GM23338 (cell line): ENCODE measurements at regions not wholly inside any gene's neighbourhood (a gene's known extent, or its start where the extent isn't known, plus 50 kb on each side); places are given as distances from the start of the nearest gene placed in this dataset.

ENCODE experiments used
- ATAC-seq: fragments of 200-7000 bp; cut with Tn5 transposase; 3 replicates; pipeline ENCODE4 v1.9.1; 2020
- DNase-seq: peaks from one replicate; pipeline ENCODE4 v3.0.0-alpha.2; 2015; ENCODE audit warnings: low spot score
- H2AFZ ChIP-seq: fragments of 200-600 bp; sonication (generic); 2 replicates; pipeline ENCODE4 v1.8.0; 2016; ENCODE audit warnings: antibody characterized with exemption, mild to moderate bottlenecking, moderate library complexity
- H3F3A ChIP-seq: fragments of 200-600 bp; sonication (generic); replicated peaks from 2 replicates; pipeline ENCODE4 v1.8.0; 2017; ENCODE audit warnings: antibody characterized with exemption, mixed run types, low read depth
- H3K27ac ChIP-seq: fragments of 200-600 bp; sonication (generic); 2 replicates; pipeline ENCODE4 v1.6.1; 2016; ENCODE audit warnings: low read depth
- H3K27me3 ChIP-seq: fragments of 200-600 bp; sonication (generic); 2 replicates; pipeline ENCODE4 v1.8.0; 2016; ENCODE audit warnings: mild to moderate bottlenecking, mixed run types, moderate library complexity; ENCODE audit not compliant: insufficient read depth
- H3K36me3 ChIP-seq: fragments of 200-600 bp; sonication (generic); 2 replicates; pipeline ENCODE4 v1.8.0; 2016; ENCODE audit warnings: mild to moderate bottlenecking; ENCODE audit not compliant: insufficient read depth
- H3K4me1 ChIP-seq: fragments of 200-600 bp; sonication (generic); 2 replicates; pipeline ENCODE4 v1.8.0; 2016; ENCODE audit warnings: mild to moderate bottlenecking, moderate library complexity; ENCODE audit not compliant: insufficient read depth
- H3K4me2 ChIP-seq: fragments of 200-600 bp; sonication (generic); 2 replicates; pipeline ENCODE4 v1.7.1; 2017; ENCODE audit warnings: mixed run types
- H3K4me3 ChIP-seq: fragments of 200-600 bp; sonication (generic); 2 replicates; pipeline ENCODE4 v1.6.1; 2016; ENCODE audit warnings: mixed run types
- H3K79me2 ChIP-seq: fragments of 200-600 bp; sonication (generic); replicated peaks from 2 replicates; pipeline ENCODE4 v1.8.0; 2017; ENCODE audit warnings: mild to moderate bottlenecking; ENCODE audit not compliant: insufficient read depth
- H3K9me2 ChIP-seq: fragments of 200-600 bp; sonication (generic); 2 replicates; pipeline ENCODE4 v1.8.0; 2017; ENCODE audit not compliant: insufficient read depth
- H4K20me1 ChIP-seq: fragments of 200-600 bp; sonication (generic); replicated peaks from 2 replicates; pipeline ENCODE4 v1.8.0; 2017; ENCODE audit warnings: mild to moderate bottlenecking; ENCODE audit not compliant: insufficient read depth
- H3K27ac Mint-ChIP-seq: 2 replicates; pipeline ENCODE4 v1.8.0; 2020; ENCODE audit warnings: inconsistent platforms, mild to moderate bottlenecking, moderate library complexity, mixed read lengths
- H3K27me3 Mint-ChIP-seq: 3 replicates; pipeline ENCODE4 v1.8.0; 2022; ENCODE audit warnings: low read depth, mild to moderate bottlenecking, moderate library complexity, mixed read lengths, inconsistent platforms; ENCODE audit not compliant: insufficient read depth, poor library complexity
- H3K36me3 Mint-ChIP-seq: 3 replicates; pipeline ENCODE4 v1.8.0; 2021; ENCODE audit warnings: low read depth, mild to moderate bottlenecking, inconsistent platforms, moderate library complexity, mixed read lengths
- H3K4me1 Mint-ChIP-seq: 3 replicates; pipeline ENCODE4 v1.8.0; 2020; ENCODE audit warnings: mild to moderate bottlenecking, inconsistent platforms, mixed read lengths
- H3K4me3 Mint-ChIP-seq: 3 replicates; pipeline ENCODE4 v1.8.0; 2021; ENCODE audit warnings: moderate library complexity, mild to moderate bottlenecking, inconsistent platforms, mixed read lengths
- H3K9me3 Mint-ChIP-seq: 3 replicates; pipeline ENCODE4 v1.8.0; 2020; ENCODE audit warnings: moderate library complexity, mild to moderate bottlenecking, inconsistent platforms, mixed read lengths
- CREB1 ChIP-seq: fragments of 250-450 bp; sonication (Bioruptor Pico); IDR thresholded peaks from 2 replicates; pipeline ENCODE4 v1.5.0; 2020; ENCODE audit warnings: low read depth, mild to moderate bottlenecking, moderate library complexity
- EZH2 ChIP-seq: fragments of 200-600 bp; sonication (generic); IDR thresholded peaks from one replicate; pipeline ENCODE4 v1.8.0; 2017; ENCODE audit warnings: antibody characterized with exemption, mild to moderate bottlenecking, low read depth; ENCODE audit not compliant: unreplicated experiment
- EZH2phosphoT487 ChIP-seq: fragments of 200-600 bp; sonication (generic); IDR thresholded peaks from one replicate; pipeline ENCODE4 v1.8.1; 2018; ENCODE audit warnings: antibody characterized with exemption; ENCODE audit not compliant: unreplicated experiment
- JUNB ChIP-seq: IDR thresholded peaks from one replicate; pipeline ENCODE4 v1.6.1; 2016; ENCODE audit warnings: antibody characterized with exemption; ENCODE audit not compliant: unreplicated experiment
- NANOG ChIP-seq: IDR thresholded peaks from 2 replicates; pipeline ENCODE4 v1.6.1; 2016; ENCODE audit warnings: antibody characterized with exemption, borderline replicate concordance
- POLR2AphosphoS5 ChIP-seq: IDR thresholded peaks from 2 replicates; pipeline ENCODE4 v1.6.1; 2016; ENCODE audit warnings: antibody characterized with exemption, low read depth
- ZNF331 ChIP-seq: fragments of 250-450 bp; sonication (Bioruptor Pico); IDR thresholded peaks from 2 replicates; pipeline ENCODE4 v1.5.0; 2020; ENCODE audit warnings: low read depth, mild to moderate bottlenecking, moderate library complexity
- TF ChIP-seq, protein P1 (sequence below): IDR thresholded peaks from 2 replicates; pipeline ENCODE4 v1.6.1; 2016; ENCODE audit warnings: antibody characterized with exemption
- TF ChIP-seq, protein P2 (sequence below), 2 experiments: fragments of 200-600 bp in 1 of 2; sonication (generic) in 1 of 2; conservative IDR thresholded peaks; 2 replicates each; pipeline versions ENCODE4 v1.5.1 to v1.6.1; 2016 to 2017; ENCODE audit warnings: antibody characterized with exemption in 2 of 2, low read depth in 2 of 2, mild to moderate bottlenecking in 2 of 2, moderate library complexity in 1 of 2
- TF ChIP-seq, protein P3 (sequence below): fragments of 250-450 bp; sonication (Bioruptor Pico); IDR thresholded peaks from 2 replicates; pipeline ENCODE4 v1.5.0; 2020; ENCODE audit warnings: mild to moderate bottlenecking, moderate library complexity
- TF ChIP-seq, protein P4 (sequence below): IDR thresholded peaks from one replicate; pipeline ENCODE4 v1.6.1; 2018; ENCODE audit warnings: antibody characterized with exemption; ENCODE audit not compliant: unreplicated experiment

DNA sequence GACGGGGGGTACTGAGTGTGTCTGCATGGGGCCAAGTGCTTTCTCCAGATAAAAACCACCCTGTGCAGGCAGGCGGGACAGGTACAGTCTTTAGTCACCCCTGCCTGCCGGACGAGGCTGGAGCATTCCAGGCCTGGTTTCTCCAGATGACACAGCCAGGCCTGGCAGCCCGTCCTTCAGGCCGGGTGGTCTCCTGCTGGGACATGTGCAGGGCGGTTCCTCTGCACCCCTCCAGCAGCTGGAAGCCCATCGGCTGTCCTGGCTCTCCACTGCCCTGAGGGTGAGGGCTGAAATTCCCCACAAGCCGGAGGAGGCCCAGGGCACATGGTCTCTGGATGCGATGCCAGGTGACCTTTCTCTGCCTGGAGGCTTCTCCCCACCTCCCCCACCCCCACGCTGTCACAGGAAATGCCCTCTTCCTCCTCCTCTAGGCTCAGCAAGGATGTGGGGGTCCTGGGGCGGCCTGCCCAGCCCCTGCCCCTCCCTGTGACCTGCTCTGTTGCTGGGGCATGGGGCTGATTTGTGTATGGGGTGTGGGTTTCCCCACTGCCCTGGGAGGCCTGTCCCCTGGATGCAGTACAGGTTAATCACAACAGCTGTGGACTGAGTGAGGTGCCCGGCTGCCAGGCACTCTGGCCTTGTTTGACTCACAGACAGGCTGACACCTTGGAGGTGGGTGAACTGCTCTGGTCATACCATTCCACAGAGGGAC, 110.7 kb upstream of the LRPAP1 start:
- no peak for DNase-seq
- H3K36me3 Mint-ChIP-seq: no peaks in the 10 kb centered on the region
- TF ChIP-seq NANOG (no peak), JUNB (no peak), POLR2AphosphoS5 (no peak), CREB1 (CRISPR knock-in tag) (no peak), EZH2phosphoT487 (no peak), ZNF331 (CRISPR knock-in tag) (no peak), EZH2 (no peak)
- TF ChIP-seq, protein P1, sequence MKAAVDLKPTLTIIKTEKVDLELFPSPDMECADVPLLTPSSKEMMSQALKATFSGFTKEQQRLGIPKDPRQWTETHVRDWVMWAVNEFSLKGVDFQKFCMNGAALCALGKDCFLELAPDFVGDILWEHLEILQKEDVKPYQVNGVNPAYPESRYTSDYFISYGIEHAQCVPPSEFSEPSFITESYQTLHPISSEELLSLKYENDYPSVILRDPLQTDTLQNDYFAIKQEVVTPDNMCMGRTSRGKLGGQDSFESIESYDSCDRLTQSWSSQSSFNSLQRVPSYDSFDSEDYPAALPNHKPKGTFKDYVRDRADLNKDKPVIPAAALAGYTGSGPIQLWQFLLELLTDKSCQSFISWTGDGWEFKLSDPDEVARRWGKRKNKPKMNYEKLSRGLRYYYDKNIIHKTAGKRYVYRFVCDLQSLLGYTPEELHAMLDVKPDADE: no peak
- TF ChIP-seq, protein P2, sequence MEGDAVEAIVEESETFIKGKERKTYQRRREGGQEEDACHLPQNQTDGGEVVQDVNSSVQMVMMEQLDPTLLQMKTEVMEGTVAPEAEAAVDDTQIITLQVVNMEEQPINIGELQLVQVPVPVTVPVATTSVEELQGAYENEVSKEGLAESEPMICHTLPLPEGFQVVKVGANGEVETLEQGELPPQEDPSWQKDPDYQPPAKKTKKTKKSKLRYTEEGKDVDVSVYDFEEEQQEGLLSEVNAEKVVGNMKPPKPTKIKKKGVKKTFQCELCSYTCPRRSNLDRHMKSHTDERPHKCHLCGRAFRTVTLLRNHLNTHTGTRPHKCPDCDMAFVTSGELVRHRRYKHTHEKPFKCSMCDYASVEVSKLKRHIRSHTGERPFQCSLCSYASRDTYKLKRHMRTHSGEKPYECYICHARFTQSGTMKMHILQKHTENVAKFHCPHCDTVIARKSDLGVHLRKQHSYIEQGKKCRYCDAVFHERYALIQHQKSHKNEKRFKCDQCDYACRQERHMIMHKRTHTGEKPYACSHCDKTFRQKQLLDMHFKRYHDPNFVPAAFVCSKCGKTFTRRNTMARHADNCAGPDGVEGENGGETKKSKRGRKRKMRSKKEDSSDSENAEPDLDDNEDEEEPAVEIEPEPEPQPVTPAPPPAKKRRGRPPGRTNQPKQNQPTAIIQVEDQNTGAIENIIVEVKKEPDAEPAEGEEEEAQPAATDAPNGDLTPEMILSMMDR (conservative IDR thresholded peaks at IDR 0.05; ENCODE audit: low read depth in 2 of 2): no peak
- TF ChIP-seq, protein P3, sequence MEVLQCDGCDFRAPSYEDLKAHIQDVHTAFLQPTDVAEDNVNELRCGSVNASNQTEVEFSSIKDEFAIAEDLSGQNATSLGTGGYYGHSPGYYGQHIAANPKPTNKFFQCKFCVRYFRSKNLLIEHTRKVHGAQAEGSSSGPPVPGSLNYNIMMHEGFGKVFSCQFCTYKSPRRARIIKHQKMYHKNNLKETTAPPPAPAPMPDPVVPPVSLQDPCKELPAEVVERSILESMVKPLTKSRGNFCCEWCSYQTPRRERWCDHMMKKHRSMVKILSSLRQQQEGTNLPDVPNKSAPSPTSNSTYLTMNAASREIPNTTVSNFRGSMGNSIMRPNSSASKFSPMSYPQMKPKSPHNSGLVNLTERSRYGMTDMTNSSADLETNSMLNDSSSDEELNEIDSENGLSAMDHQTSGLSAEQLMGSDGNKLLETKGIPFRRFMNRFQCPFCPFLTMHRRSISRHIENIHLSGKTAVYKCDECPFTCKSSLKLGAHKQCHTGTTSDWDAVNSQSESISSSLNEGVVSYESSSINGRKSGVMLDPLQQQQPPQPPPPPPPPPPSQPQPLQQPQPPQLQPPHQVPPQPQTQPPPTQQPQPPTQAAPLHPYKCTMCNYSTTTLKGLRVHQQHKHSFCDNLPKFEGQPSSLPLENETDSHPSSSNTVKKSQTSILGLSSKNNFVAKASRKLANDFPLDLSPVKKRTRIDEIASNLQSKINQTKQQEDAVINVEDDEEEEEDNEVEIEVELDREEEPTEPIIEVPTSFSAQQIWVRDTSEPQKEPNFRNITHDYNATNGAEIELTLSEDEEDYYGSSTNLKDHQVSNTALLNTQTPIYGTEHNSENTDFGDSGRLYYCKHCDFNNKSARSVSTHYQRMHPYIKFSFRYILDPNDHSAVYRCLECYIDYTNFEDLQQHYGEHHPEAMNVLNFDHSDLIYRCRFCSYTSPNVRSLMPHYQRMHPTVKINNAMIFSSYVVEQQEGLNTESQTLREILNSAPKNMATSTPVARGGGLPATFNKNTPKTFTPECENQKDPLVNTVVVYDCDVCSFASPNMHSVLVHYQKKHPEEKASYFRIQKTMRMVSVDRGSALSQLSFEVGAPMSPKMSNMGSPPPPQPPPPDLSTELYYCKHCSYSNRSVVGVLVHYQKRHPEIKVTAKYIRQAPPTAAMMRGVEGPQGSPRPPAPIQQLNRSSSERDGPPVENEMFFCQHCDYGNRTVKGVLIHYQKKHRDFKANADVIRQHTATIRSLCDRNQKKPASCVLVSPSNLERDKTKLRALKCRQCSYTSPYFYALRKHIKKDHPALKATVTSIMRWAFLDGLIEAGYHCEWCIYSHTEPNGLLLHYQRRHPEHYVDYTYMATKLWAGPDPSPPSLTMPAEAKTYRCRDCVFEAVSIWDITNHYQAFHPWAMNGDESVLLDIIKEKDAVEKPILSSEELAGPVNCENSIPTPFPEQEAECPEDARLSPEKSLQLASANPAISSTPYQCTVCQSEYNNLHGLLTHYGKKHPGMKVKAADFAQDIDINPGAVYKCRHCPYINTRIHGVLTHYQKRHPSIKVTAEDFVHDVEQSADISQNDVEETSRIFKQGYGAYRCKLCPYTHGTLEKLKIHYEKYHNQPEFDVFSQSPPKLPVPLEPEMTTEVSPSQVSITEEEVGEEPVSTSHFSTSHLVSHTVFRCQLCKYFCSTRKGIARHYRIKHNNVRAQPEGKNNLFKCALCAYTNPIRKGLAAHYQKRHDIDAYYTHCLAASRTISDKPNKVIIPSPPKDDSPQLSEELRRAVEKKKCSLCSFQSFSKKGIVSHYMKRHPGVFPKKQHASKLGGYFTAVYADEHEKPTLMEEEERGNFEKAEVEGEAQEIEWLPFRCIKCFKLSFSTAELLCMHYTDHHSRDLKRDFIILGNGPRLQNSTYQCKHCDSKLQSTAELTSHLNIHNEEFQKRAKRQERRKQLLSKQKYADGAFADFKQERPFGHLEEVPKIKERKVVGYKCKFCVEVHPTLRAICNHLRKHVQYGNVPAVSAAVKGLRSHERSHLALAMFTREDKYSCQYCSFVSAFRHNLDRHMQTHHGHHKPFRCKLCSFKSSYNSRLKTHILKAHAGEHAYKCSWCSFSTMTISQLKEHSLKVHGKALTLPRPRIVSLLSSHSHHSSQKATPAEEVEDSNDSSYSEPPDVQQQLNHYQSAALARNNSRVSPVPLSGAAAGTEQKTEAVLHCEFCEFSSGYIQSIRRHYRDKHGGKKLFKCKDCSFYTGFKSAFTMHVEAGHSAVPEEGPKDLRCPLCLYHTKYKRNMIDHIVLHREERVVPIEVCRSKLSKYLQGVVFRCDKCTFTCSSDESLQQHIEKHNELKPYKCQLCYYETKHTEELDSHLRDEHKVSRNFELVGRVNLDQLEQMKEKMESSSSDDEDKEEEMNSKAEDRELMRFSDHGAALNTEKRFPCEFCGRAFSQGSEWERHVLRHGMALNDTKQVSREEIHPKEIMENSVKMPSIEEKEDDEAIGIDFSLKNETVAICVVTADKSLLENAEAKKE (CRISPR knock-in tag): no peak
- TF ChIP-seq, protein P4, sequence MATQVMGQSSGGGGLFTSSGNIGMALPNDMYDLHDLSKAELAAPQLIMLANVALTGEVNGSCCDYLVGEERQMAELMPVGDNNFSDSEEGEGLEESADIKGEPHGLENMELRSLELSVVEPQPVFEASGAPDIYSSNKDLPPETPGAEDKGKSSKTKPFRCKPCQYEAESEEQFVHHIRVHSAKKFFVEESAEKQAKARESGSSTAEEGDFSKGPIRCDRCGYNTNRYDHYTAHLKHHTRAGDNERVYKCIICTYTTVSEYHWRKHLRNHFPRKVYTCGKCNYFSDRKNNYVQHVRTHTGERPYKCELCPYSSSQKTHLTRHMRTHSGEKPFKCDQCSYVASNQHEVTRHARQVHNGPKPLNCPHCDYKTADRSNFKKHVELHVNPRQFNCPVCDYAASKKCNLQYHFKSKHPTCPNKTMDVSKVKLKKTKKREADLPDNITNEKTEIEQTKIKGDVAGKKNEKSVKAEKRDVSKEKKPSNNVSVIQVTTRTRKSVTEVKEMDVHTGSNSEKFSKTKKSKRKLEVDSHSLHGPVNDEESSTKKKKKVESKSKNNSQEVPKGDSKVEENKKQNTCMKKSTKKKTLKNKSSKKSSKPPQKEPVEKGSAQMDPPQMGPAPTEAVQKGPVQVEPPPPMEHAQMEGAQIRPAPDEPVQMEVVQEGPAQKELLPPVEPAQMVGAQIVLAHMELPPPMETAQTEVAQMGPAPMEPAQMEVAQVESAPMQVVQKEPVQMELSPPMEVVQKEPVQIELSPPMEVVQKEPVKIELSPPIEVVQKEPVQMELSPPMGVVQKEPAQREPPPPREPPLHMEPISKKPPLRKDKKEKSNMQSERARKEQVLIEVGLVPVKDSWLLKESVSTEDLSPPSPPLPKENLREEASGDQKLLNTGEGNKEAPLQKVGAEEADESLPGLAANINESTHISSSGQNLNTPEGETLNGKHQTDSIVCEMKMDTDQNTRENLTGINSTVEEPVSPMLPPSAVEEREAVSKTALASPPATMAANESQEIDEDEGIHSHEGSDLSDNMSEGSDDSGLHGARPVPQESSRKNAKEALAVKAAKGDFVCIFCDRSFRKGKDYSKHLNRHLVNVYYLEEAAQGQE: no peak
- no peak overlapping the region for H3K27ac Mint-ChIP-seq
- no peaks in the 10 kb centered on the region for H3K27me3 ChIP-seq
- no peak for ATAC-seq
- no peaks in the 10 kb centered on the region for H3F3A ChIP-seq
- H2AFZ ChIP-seq: no peak overlapping the region
- H3K4me1 Mint-ChIP-seq: peaks cover 9% of the 10 kb centered on the region; the same call in 1 of the 3 replicates
- H3K9me3 Mint-ChIP-seq: no peaks in the 10 kb centered on the region; the same call in 2 of the 3 replicates
- H3K4me3 ChIP-seq: no peak overlapping the region
- no peaks in the 10 kb centered on the region for H4K20me1 ChIP-seq
- H3K36me3 ChIP-seq: no peaks in the 10 kb centered on the region
- no peaks in the 10 kb centered on the region for H3K4me1 ChIP-seq
- H3K4me3 Mint-ChIP-seq: no peak overlapping the region
- no peaks in the 10 kb centered on the region for H3K79me2 ChIP-seq
- no peaks in the 10 kb centered on the region for H3K9me2 ChIP-seq
- H3K27me3 Mint-ChIP-seq: peaks cover 13% of the 10 kb centered on the region
- H3K4me2 ChIP-seq: no peak overlapping the region
- H3K27ac ChIP-seq: no peak overlapping the region
